GM19035 (cell line): ENCODE measurements at regions not wholly inside any gene's neighbourhood (a gene's known extent, or its start where the extent isn't known, plus 50 kb on each side); places are given as distances from the start of the nearest gene placed in this dataset.
"Not testable (repeated sequence)": the region's sequence is repeated elsewhere in the genome, so short reads cannot be mapped to it uniquely, and the experiment has no call there.

Source experiments
- ATAC-seq: cut with Tn5 transposase; IDR thresholded peaks from one replicate; pipeline ENCODE4 v1.9.1; 2021; ENCODE audit not compliant: unreplicated experiment

DNA sequence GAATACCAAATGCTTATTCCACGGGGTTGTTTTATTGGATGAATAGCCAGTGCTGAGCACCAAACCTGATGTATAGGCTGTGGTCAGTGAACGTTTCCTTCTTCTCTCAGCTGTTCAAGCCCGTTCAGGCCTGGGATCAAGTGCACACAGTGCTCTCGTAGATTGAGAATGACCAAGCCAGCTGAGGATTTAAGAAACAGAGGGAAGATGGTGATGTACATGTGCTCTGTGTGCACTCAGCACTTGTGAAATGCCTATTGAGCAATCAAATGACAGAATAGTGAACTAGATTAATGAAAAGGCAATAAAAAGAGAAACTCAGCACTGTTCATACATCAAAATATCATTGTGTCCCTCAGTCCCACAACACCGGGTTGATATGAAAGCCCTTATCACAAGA, 302.5 kb downstream of the BMPER start:
- ATAC-seq = no peak

DNA sequence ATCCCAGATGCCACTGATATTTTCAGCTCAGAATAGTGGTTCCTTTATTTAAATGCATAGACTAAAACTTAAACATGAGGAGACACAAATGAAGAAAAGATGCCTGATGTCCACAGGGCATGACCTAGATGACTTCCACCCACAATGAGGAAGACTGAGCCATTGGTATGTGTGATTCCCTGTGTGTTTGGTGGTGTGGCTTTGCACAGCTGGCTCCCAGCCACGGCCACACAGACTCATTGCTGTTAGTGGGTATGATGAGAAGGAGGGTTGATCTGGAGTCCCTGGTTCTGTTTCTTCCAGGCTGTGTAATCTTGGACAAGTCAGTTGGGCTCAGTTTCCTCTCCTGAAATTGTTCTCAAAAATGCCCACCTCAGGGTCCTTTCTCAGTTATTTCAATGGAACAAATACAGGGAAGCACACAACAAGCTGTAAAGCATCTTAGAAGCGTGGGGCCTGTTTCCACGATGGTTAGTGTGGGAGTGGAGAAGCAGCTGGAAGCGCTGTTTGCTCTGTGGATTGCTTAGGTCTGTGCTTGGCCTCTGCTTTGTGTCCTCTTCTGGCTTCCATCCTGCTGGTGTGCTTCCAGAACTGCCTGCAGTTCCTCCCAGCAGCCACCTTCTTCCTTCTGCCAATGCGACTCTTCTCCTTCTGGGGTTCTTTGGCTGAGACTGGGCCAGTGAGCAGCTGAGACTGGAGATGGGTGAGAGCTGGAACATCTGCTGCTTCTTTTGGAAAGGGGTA, 303.7 kb downstream of the BMPER start:
- ATAC-seq = no peak

DNA sequence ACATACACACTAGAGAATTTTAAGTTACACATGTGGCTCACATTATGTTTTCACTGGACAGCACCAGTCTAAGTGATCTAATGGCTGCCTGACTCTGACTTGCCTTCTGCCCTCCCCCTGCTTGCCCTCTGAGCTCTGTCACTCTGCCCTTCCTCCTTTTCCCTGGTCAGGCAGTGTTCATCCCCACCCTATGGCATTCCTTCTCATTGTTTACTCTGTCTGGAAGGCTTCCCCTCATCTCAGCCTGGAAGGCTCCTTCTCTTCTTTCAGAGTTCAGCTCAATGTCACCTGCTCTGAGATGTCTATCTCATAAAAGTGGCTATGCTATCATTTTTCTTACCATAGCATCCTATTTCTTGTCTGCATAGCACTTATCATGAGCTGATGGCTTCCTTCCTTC, 305.7 kb downstream of the BMPER start:
- no peak for ATAC-seq

DNA sequence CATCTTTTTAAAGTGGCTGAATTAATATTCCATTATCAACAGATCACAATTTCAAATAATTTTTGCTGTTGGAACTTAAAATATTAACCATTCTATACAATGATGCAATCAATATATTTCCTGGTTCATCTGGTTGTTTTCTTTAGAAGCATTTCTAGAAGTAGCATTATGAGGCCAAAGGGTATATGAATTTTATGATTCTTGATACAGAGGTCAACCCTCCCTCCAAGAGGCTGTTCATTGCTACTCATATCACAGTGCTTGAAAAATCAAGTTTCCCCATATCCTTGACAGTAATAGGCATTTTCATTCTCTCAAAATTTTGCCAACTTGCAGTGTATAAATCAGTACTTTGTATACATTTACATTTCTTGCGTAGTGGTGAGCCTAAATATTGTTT, 312.6 kb downstream of the BMPER start:
- ATAC-seq = no peak

DNA sequence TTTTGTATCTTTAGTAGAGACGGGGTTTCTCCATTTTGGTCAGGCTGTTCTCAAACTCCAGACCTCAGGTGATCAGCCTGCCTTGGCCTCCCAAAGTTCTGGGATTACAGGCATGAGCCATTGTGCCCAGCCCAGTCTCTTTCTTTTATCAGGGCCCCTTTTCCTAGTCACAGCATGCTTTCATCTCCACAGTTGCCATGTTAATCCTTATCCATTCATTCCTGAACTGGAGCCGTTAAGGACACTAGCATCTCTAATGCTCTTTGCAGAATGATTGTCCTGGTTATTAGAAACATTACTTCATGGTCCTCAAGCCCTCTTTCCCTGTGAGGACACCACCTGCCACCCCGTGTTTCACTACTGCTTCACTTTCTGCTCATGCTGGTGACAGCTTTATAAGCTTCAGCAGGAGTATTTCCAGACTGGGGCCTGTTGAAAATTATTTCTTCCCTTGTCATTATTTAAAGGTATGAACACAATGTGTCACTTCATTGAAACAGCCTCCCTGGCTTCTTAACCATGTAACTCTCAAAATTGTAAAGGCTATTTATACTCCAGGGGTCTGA, 313.9 kb downstream of the BMPER start:
- ATAC-seq = no peak

DNA sequence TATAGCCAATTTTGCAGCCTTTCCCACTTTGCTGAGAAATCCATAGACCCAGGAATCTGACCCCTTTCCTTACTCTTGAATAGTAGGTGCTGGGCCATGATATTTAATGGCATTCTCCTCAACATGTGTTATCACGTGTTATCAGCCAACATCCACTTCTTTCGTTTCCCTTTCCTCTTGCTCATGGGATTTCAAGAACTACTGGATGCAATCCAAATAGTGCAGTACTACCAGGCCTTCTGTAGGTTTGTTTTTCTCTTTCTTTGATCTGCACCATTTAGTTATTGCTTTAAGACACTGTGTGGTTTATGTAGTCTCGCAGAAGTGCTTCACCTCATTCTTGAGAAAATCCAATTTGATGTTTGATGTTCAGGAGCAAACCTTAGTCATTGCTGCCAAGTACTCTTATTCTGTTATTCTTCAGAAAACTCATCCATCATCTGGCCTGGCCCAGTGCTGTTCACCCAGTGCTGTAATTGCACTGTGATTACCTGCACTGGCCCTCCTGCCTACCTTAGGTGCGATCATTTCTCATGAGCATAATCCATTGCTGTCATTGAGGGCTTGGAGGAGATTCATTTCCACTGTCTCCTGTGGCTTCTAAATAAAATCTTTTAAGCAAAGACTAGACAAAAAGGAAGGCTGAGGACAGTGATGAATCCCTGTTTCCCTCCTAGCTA, 315.3 kb downstream of the BMPER start:
- ATAC-seq = no peak

DNA sequence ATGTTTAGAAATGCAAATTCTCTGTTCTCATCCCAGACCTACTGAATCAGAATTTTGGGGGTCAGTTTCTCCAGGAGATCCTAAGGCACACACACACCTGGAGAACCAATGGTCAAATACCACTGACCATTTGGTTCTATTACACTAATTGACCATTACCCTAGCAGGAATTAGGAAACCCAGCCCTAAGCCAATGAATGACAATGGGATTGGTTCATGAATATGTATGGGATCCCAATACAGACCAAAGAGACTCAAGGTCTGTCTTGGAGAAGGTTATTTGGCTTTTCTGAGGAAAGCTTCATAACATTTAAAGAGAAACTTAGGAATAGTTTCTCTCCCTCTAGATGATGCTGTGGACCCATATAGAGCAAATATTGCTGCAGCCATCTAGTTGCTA, 317.0 kb downstream of the BMPER start:
- ATAC-seq = no peak

DNA sequence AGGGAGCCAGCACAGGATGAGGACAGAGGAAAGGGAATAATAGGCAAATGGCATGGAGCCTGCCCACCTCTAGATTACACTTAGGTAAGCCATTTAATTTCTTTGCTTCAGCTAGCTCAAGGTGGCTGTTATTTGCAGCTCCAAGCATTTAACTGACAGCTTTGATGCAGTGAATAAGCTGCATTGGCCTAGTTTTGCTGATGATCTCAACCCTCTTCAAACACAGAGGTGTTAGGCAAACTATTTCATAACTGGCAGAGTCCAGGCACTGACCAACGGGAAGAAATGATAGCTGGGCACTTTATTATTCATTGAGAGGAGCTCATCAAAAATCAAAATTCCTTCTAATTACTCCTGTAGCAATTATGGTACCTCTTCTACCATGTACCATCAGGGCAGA, 317.4 kb downstream of the BMPER start:
- no peak for ATAC-seq

DNA sequence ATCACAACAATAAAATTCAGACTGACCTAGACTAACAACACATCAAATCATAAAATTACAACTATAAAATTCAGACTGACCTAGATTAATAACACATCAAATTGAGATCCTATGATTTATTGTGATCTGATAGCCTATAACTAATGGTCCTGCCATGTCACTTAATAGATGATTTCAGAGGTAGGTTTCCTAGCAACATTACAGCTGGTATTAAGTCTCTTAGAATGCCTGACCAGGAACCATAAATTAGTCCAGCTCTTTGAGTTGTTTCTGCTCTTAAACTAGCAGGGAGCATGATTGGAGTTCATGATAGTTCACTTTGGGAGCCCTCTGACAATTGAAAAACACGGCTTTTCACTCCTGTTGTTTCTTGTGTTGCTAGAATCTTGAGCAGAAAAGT, 318.9 kb downstream of the BMPER start:
- ATAC-seq = no peak

DNA sequence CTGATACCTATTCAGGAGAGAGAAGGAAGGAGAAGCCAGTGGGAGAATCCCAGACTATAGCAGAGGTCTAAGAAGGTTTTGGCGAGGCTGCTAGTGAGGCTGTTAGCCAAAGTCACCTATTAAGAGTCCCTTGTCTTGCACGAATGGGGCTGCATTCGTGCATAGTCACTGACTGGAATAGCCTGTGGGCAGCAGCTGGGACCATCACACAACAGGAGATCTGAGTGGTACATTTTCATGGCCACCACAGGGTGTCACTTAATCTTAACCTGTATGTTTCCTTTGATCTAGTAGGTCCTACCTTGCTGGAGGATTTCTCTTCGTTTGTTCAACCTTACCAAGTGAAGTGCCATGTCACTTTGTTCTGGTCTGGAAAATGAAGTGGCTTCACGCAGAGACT, 319.9 kb downstream of the BMPER start:
- ATAC-seq = no peak

DNA sequence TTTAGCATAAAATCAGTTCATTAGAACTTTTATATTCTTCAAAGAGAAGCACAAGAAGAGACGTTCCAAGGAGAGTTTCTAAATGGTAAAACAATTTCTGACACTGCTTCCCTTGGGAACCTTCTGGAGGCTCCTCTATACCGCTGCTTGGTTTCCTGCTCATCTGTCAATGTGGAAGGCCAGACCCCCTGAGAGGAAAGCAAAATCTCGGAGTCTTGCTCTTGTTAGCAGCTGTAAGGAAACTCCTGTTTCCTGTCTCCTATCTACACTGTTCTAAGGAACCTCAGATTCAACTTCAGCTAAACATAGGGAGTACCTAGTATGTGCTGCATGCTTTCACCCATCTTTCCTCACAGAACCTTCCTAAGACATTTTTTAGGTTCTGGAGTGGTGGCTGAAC, 322.2 kb downstream of the BMPER start:
- ATAC-seq = no peak

DNA sequence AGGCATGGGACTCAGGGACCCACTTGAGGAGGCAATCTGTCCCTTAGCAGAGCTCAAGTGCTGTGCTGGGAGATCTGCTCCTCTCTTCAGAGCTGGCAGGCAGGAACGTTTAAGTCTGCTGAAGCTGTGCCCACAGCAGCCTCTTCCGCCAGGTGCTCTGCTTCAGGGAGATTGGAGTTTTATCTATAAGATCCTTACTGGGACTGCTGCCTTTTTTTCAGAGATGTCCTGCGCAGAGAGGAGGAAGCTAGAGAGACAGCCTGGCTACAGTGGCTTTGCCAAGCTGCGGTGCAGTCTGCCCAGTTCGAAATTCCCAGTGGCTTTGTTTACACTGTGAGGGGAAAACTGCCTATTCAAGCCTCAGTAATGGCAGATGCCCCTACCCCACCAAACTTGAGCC, 329.8 kb downstream of the BMPER start:
- not testable (repeated sequence) for ATAC-seq

DNA sequence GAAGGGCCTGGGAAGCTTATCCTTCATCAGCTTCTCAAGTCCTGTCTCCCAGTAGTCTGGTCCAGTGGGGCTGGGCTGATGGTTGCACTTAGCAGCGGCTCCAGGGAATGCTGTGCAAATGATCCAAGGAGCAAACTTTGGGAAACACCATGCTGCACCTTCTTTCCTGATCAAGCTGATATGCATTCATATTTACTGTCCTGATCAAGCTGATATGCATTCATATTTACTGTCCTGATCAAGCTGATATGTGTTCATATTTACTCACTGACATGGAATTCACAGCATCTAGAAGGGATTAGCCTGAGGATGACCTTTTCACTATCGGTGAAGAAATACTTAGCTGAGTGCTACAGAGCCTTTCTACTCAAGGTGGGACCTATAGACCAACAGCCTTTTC, 330.7 kb downstream of the BMPER start:
- no peak for ATAC-seq

DNA sequence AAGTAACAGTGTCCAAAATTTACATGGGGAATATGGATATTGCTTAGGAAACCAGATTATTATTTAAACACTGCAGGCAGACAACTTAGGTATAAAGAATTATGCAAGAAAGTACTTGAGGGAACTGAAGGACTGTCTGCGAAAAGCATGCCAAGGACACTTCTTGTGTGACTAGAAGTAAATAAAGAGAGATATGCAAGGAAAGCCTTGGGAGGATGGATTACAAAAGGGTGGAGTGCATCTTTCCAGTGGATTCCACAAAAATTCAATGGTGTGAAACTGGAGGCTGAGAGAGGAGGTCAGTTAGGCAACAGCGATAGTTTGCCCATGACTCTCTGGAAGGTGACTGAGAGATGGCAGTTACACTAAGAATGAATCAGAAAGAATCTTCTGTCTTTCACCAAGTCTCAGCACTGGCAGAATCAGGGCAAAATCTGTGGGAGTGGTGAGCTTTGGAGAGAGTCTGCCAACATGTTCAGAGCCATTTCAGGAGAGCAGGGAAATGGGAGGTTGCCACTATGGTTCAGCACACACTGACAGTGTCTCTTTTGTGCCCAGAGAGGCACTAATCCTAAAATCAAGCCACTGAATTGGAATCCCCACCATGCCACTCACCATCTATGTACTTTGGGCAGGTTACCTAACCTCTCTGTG, 331.6 kb downstream of the BMPER start:
- no peak for ATAC-seq

DNA sequence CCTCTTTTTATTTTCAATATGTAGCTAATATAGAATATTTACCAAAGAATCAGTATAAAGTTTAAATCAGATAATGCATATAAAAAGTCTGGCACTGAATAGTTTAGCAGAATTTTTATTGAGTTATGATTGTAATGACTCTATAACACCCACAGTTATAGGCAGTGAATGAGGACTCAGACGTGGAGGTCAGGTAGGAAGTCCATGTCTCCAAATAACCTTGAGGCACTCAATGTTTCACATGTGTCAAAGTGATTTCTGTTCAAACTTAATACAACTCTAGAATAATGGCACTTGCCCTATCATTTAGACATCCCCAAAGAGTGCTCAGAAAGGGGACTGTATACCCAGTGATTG, 332.1 kb downstream of the BMPER start:
- no peak for ATAC-seq

DNA sequence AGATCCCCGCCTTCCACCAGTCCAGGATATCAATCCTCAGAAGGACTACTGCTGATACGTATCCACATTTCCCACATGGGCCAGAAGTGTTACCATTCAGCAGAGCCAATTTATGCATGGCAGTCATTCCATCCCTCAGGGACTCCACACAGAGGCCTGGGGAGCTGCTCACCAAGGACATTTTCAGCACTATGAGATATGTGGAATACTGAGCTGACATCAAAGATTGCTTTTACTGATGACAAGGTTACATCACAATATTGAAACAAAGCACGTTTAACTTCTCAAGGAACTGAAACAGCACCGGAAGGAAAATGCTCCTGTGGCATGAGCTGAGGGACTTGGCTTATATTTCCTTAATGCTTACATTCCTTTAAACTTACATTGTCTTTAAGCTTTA, 335.1 kb downstream of the BMPER start:
- ATAC-seq = no peak

DNA sequence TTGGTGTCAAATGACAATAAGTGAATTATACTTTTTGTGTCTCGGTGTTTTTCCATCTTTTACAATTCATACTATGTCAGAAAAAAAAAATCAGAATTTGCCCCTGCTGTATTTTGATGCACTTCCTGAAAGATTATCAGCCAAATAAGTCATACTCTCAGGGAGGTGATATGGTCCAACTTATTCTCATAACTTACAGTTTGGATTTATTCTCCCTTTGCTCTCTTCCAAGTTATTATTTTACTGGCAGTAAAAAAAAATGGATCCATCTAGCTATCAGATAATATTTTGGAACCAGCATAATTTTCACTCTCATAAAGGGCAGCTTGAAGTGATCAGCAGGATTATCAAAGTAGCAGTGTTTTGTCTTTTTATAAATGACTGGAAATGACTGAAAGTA, 337.1 kb downstream of the BMPER start:
- no peak for ATAC-seq

DNA sequence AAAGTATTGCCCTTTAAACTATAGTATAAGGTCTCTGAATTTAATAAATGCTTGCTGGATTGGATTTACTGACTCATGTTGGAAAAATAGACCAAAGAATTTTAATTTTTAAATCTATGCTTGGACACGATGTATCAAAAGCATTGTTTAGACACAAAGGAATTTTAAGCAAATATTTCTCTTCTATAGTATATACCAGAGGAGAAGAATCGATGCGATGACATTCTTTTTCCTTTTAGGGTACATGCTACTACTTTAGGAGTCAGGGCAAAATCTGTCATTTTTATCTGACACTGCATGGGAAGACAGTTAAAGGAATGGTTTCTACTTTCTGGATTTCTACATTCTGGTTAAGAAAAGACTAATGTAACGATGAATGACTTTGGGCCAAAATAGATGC, 339.9 kb downstream of the BMPER start:
- no peak for ATAC-seq

DNA sequence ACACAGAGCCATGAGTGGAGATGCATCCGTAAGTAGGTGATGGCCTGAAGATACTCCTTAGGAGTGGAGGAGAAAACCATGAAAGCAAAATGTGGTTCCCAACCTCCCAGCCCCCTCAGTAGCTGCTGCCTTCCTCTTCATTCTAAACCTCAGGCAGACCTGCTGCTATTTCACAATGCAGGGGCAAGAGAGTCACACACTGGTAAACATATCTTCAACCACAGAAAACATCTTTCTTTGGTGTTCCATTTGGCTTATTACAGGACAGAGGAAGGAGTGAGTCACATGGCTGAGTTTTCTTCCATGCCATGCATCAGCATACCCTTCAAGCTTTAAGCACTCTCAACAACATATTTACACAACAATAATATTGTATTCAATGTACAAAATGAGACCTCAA, 342.1 kb downstream of the BMPER start:
- ATAC-seq = no peak

DNA sequence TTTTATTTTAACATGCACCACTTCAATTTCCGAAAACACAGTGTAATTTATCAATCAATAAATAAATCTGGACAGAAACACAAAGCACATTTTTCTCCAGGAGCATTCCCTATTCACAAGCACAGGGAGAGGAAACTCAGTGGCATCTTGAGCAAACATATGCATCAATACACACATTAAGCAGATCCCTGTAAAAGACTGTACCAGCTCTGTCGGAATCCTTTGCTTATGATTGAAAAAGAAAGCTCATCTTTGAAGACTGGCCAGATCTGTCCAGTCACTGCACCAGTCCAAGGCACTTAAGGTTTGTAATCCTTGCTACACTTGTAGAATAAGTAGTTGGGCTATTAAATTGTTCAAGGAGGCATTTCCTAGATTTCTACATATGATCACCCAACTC, 343.9 kb downstream of the BMPER start:
- no peak for ATAC-seq

DNA sequence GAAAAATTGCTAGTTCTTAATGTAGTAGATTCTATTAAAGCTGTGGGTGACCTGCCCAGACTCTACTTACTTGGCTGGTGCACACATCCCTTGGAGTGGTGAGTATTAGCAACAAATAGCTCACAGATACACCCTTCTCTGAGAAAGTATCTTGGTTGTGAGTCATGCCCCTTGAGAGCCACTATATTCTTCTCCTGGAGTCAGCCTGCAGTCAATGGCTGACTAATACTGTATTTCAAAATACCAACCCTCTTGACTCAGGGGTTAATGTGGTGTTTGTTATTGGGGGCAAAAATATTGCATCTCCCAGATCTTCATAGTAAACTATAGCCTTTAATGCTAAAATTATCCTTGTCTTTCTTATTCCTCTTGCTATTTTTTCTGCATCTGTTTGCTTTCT, 354.9 kb downstream of the BMPER start:
- ATAC-seq = no peak

DNA sequence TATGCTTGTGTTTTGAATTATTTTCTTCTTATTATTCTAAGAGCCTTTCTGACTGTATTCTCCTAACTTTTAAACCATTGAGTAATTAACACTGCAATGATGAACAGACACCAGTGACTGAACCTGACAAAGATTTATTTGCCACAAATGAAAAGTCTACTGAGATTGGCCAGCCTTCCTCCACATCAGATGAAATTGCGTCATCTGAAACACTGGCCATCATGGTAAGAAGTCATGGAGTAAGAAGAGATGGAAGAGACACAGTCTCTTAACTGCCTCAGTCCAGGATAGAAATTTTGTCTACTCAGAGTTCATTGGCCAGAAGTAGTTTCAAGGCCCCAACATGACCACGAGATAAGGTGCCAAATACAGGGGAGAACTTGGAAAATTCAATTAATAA, 357.8 kb downstream of the BMPER start:
- no peak for ATAC-seq
